ENCODE measurements at regions not wholly inside any gene's neighbourhood (a gene's known extent, or its start where the extent isn't known, plus 50 kb on each side); places are given as distances from the start of the nearest gene placed in this dataset.

DNA sequence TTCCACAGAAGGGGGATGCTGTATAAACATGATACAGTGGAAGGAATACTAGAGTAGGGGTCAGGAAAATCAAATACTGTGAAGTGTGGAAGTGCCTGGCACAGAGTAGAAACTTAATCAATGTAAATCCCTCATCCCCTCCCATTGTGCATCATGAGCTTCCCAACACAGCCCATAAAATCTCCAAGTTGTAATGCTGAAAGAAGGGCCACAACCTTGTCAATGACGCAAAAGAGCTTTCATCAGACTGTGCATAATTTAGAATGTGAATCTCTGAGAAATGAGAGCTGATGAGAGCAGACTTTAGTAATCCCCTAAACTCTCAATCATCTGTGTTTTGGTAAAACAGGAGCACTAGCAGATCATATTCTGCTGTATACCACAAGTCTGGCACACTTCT lies 105.2 kb upstream of the IMMP2L start:
- CTCF ChIA-PET (ENCODE audit: partially characterized antibody), result interaction anchor here (0.9 to 1.6 kb wide), 5 partner anchors 12 to 74 kb away, joined by 3 to 5 read pairs (median 3); no protein-coding TSS in a partner anchor
- Histone ChIP-seq H4K5ac (ENCODE audit: insufficient read length, low read depth, low read length) (no peak overlapping the region), H3K14ac (ENCODE audit: insufficient read length) (no peak overlapping the region), H2AK5ac (ENCODE audit: low read depth, low read length) (no peak overlapping the region), H3K79me1 (ENCODE audit: low read depth, low read length) (no peaks in the 10 kb centered on the region), H3K27me3 (replicated peaks in 1 of 4; ENCODE audit: control insufficient read depth in 3 of 4, extremely low read depth in 1 of 4, insufficient read depth in 3 of 4, low read length in 3 of 4) (no peaks in the 10 kb centered on the region), H3K9ac (replicated peaks in 1 of 4; ENCODE audit: extremely low read depth in 1 of 4, low read depth in 3 of 4, low read length in 3 of 4) (no peak overlapping the region), H4K91ac (replicated peaks; ENCODE audit: insufficient read length, low read length) (no peak overlapping the region), H2BK12ac (ENCODE audit: low read depth, low read length) (no peak overlapping the region), H2BK5ac (ENCODE audit: low read depth, low read length) (no peak overlapping the region), H3K23me2 (ENCODE audit: low read depth, low read length) (no peaks in the 10 kb centered on the region), H4K8ac (ENCODE audit: extremely low read depth, insufficient read depth, low read length) (no peak overlapping the region), H3K79me2 (ENCODE audit: control insufficient read depth in 1 of 2, insufficient read depth in 2 of 2, low read length in 2 of 2) (no peaks in the 10 kb centered on the region), H3K36me3 (ENCODE audit: control insufficient read depth in 2 of 4, insufficient read depth in 4 of 4, low read length in 3 of 4) (no peaks in the 10 kb centered on the region), H2AFZ (ENCODE audit: low read length) (no peak overlapping the region), H3K9me3 (ENCODE audit: insufficient read depth in 2 of 2, low read depth in 1 of 2, low read length in 1 of 2) (no peaks in the 10 kb centered on the region), H3K4ac (replicated peaks; ENCODE audit: insufficient read length, low read depth, low read length) (no peak overlapping the region), H4K20me1 (replicated peaks in 1 of 2; ENCODE audit: control insufficient read depth in 1 of 2, insufficient read depth in 2 of 2, low read length in 2 of 2) (no peaks in the 10 kb centered on the region), H3K4me2 (ENCODE audit: insufficient read depth in 1 of 2, low read depth in 2 of 2, low read length in 2 of 2) (no peak overlapping the region), H2BK120ac (replicated peaks; ENCODE audit: low read depth, low read length) (no peak overlapping the region), H2BK20ac (ENCODE audit: low read length) (no peak overlapping the region), H3K23ac (ENCODE audit: insufficient read length) (no peak overlapping the region), H3K18ac (ENCODE audit: extremely low read depth, low read length) (no peak overlapping the region), H3K56ac (replicated peaks; ENCODE audit: insufficient read length, low read depth, low read length) (no peak overlapping the region), H3K27ac (ENCODE audit: low read depth, low read length) (no peak overlapping the region), H2BK15ac (ENCODE audit: low read length) (no peak overlapping the region), H3K4me1 (replicated peaks in 1 of 4; ENCODE audit: control insufficient read depth in 3 of 4, insufficient read depth in 4 of 4, low read length in 3 of 4) (no peaks in the 10 kb centered on the region), H3K4me3 (ENCODE audit: extremely low read depth in 1 of 4, insufficient read depth in 2 of 4, low read depth in 3 of 4, low read length in 4 of 4) (no peak overlapping the region)
- DNase-seq (ENCODE audit: low read depth in 1 of 2, low spot score in 2 of 2) (no peak), FAIRE-seq (no peak)
- no peak for TF ChIP-seq CHD2 (IDR thresholded peaks at IDR 0.05; ENCODE audit: low read length)
- no peak for TF ChIP-seq EGR1 (IDR thresholded peaks at IDR 0.05; ENCODE audit: borderline replicate concordance, low read depth, low read length)
- no peak for TF ChIP-seq CHD1 (IDR thresholded peaks at IDR 0.05; ENCODE audit: low read depth, low read length)
- no peak for TF ChIP-seq KDM5A (IDR thresholded peaks at IDR 0.05; ENCODE audit: low read length)
- no peak for TF ChIP-seq FOSL1 (IDR thresholded peaks at IDR 0.05; ENCODE audit: insufficient read depth, low read depth, low read length)
- no peak for TF ChIP-seq ASH2L (IDR thresholded peaks at IDR 0.05; ENCODE audit: low read length)
- TF ChIP-seq BACH1 (IDR thresholded peaks at IDR 0.05; ENCODE audit: low read length), result no peak
- no peak for TF ChIP-seq SP4 (IDR thresholded peaks at IDR 0.05; ENCODE audit: low read length)
- no peak for TF ChIP-seq NANOG (IDR thresholded peaks at IDR 0.05; ENCODE audit: insufficient read depth, low read depth, low read length, poor library complexity, severe bottlenecking)
- no peak for TF ChIP-seq SRF (IDR thresholded peaks at IDR 0.05; ENCODE audit: low read depth, low read length)
- TF ChIP-seq, protein P1, sequence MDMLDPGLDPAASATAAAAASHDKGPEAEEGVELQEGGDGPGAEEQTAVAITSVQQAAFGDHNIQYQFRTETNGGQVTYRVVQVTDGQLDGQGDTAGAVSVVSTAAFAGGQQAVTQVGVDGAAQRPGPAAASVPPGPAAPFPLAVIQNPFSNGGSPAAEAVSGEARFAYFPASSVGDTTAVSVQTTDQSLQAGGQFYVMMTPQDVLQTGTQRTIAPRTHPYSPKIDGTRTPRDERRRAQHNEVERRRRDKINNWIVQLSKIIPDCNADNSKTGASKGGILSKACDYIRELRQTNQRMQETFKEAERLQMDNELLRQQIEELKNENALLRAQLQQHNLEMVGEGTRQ (IDR thresholded peaks at IDR 0.05; ENCODE audit: low read length), result no peak
- no peak for TF ChIP-seq POU5F1 (IDR thresholded peaks at IDR 0.05; ENCODE audit: low read depth, low read length)
- POLR2A ChIA-PET (ENCODE audit: partially characterized antibody), result no interaction called here
- 93% methylated on average over 1 of the region's 1 CpG; no CpG with 5 or more reads in 1 of the 2 experiments for WGBS, 2 experiments (ENCODE audit: extremely low coverage in 1 of 2, insufficient coverage in 1 of 2, insufficient read length in 1 of 2, insufficient replicate concordance in 2 of 2, low coverage in 1 of 2, low lambda C conversion rate in 2 of 2, missing lambda C conversion rate in 1 of 2)

Measured in H1 (cell line).